Activated naive CD4-positive, alpha-beta T cell treated with Interleukin-2 at 50 U/mL for 16 hours (primary cell): ENCODE measurements at regions not wholly inside any gene's neighbourhood (a gene's known extent, or its start where the extent isn't known, plus 50 kb on each side); places are given as distances from the start of the nearest gene placed in this dataset.

ENCODE experiments used
- DNase-seq: peaks from one replicate; pipeline ENCODE4 v3.0.0-alpha.2; 2020

GRCh38 chr13:108533842-108534241 lies 95.6 kb upstream of the MYO16 start:
- no peak for DNase-seq

DNA sequence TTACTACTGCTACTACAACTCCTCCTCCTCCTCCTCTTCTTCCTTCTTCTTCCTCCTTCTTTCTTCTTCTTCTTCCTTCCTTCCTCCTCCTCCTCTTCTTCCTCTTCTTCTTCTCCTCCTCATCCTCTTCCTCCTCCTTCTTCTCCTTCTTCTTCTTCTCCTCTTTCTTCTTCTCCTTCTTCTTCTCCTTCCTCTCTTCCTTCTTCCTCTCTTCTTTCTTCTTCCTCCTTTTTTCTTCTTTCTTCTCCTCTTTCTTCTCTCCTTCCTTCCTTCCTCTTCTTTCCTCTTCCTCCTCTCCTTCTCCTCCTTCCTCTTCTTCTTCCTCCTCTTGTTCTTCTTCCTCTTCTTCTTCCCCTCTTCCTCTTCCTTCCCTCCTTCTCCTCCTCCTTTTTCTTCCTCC lies 94.7 kb upstream of the MYO16 start:
- DNase-seq = no peak

DNA sequence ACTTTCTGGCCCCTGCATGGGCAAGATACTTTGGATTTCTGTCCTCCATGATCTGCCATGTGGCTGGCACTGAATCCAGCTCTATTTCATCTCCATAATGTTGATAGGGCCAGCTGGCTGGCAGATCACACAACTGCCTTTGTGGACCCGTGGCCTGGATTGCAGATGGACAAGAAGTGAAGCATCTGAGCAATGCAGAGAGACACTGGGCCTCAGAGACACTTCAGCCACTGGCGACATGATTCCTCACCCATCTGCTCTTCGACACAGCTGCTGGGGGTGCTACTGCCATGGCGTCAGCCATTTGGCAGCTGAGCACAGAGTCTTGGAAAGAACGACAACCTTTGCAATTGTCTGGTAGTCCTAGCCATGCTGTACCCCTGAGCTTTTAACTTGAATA lies 79.5 kb upstream of the MYO16 start:
- DNase-seq = no peak

DNA sequence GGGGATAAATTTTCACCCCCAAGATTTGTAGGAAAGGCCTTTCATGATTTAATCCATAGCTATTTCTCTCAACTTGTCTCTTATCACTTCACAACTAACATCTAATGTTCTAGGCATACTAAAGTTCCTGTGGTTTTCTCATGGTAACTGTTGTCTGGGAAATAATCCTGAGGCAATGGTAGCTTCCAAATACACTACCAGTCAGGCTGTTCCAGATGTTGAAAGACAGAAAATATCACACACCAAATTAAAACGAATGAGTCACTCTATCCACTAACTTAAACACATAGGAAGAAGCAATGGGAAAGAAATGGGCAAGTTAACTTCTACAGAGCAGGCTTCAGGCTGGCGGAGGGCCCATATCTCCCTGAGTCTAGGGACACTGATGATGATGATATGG lies 77.7 kb upstream of the MYO16 start:
- no peak for DNase-seq

- DNase-seq = no peak
Observed at GRCh38 chr13:108558489-108558888, 70.9 kb upstream of the MYO16 start.

GRCh38 chr13:108560093-108560492 lies 69.3 kb upstream of the MYO16 start:
- no peak for DNase-seq

- no peak for DNase-seq
Observed at GRCh38 chr13:108561149-108561548, 68.3 kb upstream of the MYO16 start.

DNA sequence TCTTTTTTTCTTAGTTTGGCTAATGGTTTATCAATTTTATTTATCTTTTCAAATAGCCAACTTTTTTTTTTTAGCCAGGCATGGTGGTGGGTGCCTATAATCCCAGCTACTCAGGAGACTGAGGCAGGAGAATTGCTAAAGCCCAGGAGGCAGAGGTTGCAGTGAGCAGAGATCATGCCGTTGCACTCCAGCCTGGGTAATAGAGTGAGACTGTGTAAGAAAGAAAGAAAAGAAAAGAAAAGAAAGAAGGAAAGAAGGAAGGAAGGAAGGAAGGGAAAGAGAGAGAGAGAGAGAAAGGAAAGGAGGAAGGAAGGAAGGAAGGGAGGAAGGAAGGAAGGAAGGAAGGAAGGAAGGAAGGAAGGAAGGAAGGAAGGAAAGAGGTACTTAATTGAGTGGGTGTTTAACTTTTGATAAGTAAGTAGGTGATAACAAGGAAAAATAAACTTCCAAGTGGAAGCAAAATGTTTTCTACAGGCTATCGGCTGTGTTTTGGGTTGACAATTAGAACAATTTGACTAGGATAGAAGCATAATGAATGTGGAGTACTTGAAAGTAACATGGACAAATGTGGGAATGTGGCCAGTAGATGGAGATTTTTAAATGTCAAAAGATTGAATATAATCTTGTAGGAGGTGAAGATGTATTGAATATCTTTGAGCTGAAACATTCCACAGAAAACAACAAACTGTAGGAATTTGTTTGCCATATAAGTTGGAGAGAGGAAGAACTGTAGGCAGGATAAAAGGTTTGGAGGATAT lies 62.8 kb upstream of the MYO16 start:
- DNase-seq = no peak

- no peak for DNase-seq
Observed at GRCh38 chr13:108572782-108573211, 56.6 kb upstream of the MYO16 start.

DNA sequence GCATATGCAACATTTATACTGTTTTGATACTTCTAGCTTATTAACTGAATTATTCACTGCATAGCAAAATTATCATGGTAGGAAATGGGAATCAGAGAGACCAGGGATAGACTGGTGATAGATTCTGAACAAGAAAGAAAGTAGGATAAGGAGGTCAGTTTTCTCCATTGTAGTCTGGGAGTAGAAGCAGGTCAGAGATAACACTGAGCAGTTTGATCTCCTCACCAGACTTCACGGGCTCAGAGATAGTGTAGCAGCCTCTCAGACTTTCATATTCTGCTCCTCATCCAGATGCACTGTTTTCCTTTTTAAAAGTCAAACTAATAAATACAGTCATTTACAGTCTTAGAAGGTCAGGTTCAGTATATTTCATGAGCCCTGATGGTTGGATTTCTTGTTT lies 56.0 kb upstream of the MYO16 start:
- DNase-seq = no peak

DNA sequence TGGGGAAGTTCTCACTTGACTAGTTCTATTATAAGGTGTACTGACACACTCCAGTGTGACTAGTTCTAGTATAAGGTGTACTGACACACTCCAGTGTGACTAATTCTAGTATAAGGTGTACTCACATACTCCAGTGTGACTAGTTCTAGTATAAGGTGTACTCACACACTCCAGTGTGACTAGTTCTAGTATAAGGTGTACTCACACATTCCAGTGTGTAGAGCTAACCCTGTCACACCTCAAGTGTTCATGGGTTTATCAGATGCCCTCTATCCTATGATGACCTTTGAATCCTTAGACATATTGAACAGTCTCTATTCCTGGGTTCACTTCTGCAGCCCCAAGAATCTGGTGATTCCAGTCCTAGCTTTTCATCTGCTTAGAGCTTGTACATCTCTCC lies 54.6 kb upstream of the MYO16 start:
- DNase-seq = no peak

DNA sequence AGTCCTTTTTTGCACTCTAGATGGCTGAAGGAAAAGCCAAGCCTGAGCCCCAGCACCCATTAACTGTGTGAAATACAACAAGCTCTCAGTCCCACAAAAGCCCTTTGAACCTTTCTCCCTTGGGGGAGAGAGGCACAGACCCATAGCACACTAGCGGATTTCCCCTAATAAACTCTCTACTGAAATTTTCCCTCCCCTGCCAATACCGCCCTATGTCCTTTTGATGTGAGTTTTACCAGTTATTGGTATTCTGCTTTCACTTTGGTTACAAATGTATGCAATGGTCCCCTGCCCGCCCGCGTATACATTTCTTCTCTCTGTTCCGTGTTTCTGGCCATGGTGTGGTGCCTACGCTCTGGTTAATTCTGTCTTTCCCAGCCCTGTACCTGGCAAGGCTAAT lies 54.0 kb upstream of the MYO16 start:
- DNase-seq = no peak
